ENCODE measurements at regions not wholly inside any gene's neighbourhood (a gene's known extent, or its start where the extent isn't known, plus 50 kb on each side); places are given as distances from the start of the nearest gene placed in this dataset.

- TF ChIP-seq, protein P1, sequence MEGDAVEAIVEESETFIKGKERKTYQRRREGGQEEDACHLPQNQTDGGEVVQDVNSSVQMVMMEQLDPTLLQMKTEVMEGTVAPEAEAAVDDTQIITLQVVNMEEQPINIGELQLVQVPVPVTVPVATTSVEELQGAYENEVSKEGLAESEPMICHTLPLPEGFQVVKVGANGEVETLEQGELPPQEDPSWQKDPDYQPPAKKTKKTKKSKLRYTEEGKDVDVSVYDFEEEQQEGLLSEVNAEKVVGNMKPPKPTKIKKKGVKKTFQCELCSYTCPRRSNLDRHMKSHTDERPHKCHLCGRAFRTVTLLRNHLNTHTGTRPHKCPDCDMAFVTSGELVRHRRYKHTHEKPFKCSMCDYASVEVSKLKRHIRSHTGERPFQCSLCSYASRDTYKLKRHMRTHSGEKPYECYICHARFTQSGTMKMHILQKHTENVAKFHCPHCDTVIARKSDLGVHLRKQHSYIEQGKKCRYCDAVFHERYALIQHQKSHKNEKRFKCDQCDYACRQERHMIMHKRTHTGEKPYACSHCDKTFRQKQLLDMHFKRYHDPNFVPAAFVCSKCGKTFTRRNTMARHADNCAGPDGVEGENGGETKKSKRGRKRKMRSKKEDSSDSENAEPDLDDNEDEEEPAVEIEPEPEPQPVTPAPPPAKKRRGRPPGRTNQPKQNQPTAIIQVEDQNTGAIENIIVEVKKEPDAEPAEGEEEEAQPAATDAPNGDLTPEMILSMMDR (IDR thresholded peaks at IDR 0.05) = no peak
- TF ChIP-seq ZFX (IDR thresholded peaks at IDR 0.05; ENCODE audit: borderline replicate concordance) = no peak
- no peak overlapping the region for H3K27ac ChIP-seq
Observed at GRCh38 chr10:78301481-78301880, 267.8 kb downstream of the RPS24 start.

- H3K27ac ChIP-seq = peak overlapping the region; percentile 80
- TF ChIP-seq, protein P1 (IDR thresholded peaks at IDR 0.05) = 0 out of 2 replicates have a peak, but pooled peaks have one; percentile 13
- no peak for TF ChIP-seq ZFX (IDR thresholded peaks at IDR 0.05; ENCODE audit: borderline replicate concordance)
Observed at GRCh38 chr10:78301891-78302738, 268.5 kb downstream of the RPS24 start.

GRCh38 chr10:78302739-78302988 is 269.0 kb downstream of the RPS24 start:
- TF ChIP-seq ZFX (IDR thresholded peaks at IDR 0.05; ENCODE audit: borderline replicate concordance) = no peak
- TF ChIP-seq, protein P1 (IDR thresholded peaks at IDR 0.05) = no peak
- H3K27ac ChIP-seq = peak overlapping the region; percentile 80

GRCh38 chr10:78302989-78303854 is 269.6 kb downstream of the RPS24 start:
- TF ChIP-seq, protein P1 (IDR thresholded peaks at IDR 0.05) = peak; percentile 84
- no peak for TF ChIP-seq ZFX (IDR thresholded peaks at IDR 0.05; ENCODE audit: borderline replicate concordance)
- peak overlapping the region; percentile 80 for H3K27ac ChIP-seq

DNA sequence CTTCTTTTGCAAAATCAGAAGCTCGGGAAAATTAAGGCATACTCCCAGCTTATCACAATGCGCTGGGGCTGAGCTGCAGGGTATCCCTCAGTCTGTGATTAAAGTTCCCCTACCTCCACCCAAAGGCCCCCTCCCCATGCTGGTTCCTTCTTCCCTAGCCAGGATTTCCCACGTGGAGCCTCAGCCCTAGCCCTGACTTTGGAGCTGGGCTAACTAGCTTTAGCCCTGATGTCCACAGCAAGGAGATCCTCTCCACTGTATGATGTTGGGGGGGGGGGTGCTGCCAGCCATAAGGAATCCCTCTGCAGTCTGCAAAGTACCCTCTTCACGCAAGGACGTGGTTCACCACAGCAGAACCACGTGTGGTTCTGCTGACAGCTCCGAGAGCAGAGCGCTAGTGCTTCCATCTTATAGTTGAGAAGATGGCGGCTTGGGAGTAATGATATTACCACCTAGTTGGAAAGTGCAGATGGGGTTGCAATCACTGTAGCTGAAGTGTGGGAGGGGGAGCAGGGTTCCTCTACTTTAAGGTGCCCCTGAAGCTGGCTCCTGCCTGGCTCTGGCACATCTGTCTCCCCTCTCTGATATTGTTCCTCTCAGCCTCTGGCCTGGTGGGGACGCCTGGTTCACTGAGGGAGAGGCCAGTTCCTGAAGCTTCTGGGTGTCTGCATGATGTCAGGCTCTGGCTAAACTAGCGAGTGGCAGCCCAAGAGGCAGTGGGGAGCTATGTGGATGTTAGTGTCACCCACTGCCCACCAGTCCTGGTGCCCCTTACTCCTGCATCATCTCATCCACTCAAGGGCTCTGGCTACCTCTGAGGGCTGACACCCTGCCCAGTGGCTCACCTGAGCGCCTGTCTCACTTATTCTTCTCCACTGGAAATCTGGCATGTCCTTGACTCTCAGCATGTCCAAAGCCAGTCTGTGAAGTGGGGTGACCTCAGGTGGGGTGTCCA is 270.7 kb downstream of the RPS24 start:
- TF ChIP-seq, protein P1 (IDR thresholded peaks at IDR 0.05) = no peak
- H3K27ac ChIP-seq = no peak overlapping the region

DNA sequence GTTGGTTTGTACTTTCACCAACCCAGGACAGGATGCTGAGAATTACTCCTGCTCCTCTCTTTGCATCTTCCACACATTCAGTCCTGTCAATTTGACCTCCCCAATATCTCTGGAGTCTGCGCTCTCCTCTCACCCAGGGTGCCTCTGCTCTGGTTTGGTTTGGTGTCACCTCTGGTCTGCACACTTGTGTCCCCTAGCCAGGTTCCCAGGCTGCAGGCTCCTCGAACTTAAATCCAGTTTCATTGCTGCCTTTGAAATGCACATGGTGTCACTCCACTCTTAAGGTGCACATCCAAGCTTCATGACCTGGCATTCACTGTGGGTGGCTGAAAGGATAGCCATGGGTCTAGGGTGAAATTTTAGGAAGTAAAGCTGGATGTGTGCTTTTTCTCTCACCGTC is 271.6 kb downstream of the RPS24 start:
- no peak for TF ChIP-seq ZFX (IDR thresholded peaks at IDR 0.05; ENCODE audit: borderline replicate concordance)
- TF ChIP-seq, protein P1 (IDR thresholded peaks at IDR 0.05) = no peak
- H3K27ac ChIP-seq = no peak overlapping the region

All from 22Rv1 (cell line).